NCI-H1694 (cell line): ENCODE measurements at regions not wholly inside any gene's neighbourhood (a gene's known extent, or its start where the extent isn't known, plus 50 kb on each side); places are given as distances from the start of the nearest gene placed in this dataset.

ENCODE experiments used
- DNase-seq: peaks from one replicate; lab custom pipeline; 2025; lab: John Stamatoyannopoulos, UW

DNA sequence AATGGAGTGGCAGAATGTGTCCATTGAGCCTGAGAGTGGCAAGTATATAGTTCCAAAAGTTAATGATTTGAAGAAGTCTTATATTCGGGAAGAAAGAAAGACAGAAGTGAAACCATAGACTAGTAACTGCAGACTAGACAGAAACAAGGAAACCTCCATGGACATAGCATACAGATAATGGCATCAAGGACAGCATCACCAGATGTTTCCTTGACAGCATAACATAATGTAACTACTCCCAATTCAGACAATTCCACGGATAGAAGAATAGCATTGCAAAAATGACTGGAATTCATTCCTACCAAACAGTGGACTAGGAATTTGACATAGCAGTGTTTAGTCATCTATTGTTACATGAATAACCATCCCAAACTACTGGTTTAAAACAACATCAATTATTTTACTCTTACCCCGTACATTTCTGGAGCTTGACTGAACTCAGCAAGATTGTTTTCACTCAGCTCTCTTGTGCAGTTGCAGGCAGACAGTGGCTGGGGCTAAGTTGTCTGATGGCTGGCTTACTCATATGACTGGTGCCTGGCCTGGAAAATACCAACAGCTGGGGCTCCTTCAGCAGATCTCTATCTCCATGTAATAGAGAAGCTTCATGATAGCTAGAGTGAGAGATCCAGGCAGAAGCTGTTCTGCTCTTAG is 109.7 kb upstream of the GADL1 start:
- DNase-seq = no peak

DNA sequence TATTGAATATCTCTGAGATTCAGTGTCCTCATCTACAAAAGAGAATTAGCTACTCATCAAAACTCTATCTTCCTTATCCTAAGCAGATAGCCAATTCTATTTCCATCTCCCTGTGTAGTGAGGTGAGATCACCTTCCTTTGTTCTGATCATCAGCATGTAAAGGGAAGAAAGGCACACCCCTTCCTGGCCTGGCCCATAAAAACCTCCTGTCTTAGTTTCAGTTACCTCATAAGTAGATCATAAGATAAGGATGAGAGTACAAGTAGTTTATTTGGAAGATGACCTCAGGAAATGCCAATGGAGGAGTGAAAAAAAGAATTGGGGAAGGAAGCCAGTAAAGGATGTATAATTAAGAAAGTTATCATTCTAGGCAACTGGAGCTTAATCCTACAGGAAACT is 114.5 kb upstream of the GADL1 start:
- no peak for DNase-seq

DNA sequence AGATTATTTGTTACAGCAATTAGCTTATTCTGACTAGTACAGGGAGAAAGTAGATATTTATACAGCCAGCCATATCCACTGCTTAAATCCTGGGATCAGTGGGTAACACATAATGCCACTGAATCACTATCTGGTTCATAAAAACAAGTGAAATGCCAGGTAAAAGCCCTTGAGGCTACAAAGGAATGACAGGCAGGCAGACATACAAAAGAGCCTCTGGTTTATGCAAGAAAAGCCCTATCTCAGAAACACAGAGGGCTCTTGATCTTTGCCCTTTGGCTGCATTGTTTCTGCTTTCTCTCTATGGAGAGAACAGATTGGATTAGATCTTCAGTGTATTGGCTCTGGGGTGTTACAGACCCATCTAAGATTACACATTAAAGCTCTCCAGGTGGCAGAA is 115.4 kb upstream of the GADL1 start:
- DNase-seq = no peak

DNA sequence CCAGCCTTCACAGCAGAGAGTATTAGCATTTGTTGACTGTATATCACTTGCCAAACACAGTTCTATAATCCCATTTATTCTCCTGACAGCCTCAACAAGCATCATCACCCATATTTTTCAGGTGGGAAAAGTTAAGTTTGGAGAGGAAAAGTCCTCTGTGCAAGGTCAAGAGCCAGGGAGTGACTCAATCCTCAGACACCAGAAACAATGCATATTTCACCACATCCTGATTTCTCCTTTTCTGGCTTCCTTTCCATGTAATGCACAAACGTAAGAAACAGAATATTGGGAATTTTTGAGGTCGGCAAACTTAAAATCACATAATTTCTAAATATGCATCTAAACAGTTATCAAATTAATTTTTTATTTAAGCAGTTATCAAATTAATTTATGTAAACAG is 116.0 kb upstream of the GADL1 start:
- DNase-seq = no peak

DNA sequence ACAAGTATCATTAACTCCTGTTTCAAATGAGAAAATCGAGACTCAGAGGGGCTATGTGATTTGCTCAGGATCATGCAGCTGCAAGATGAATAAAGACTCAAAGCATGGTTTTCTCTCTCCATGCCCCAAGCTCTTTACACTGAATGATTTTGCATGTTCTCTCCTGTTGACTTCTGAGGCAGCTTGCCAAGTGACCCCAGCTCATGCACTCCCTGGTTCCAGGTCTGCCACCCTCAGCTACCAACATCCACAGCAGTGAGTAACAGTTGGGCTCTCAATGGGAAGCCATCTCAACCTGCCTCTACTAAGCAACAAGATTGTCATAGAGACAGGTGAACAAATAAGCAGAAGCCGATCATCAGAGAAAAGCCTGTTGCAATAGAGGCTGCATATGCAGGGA is 116.9 kb upstream of the GADL1 start:
- no peak for DNase-seq

DNA sequence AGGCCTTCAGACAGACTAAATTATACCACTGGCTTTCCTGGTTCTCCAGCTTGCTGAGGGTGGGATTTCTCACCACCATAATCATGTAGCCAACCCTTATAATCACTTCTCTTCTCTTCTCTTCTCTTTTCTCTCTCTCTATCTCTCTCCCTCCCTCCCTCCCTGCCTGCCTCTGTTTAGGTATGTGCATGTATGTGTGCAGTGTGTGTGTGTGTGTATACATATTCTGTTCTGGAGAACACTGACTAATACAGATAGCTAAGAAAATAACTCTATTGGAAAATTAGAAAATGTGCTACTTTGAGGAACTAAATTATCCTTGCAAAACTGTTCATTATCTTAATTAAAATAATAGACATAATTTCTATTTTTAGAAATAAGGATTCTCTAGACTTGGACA is 118.6 kb upstream of the GADL1 start:
- no peak for DNase-seq

DNA sequence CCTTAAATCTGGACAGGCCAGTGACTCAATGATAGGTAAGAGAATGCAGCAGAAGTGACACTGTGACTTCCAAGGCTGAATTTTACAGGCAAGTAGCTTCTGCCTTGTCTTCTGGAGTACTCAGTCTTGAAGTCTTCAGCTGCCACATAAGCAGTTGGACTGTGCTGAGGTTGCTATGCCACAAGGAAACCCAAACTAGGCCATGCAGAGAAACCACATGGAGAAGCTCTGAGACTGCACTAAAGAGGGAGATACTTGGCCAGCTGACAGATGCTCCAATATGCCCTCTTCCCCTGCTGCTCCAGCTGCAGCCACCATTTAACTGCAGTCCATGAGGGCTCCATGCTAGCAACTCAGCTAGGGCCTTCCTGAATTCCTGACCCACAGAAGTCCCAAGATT is 119.4 kb upstream of the GADL1 start:
- no peak for DNase-seq

DNA sequence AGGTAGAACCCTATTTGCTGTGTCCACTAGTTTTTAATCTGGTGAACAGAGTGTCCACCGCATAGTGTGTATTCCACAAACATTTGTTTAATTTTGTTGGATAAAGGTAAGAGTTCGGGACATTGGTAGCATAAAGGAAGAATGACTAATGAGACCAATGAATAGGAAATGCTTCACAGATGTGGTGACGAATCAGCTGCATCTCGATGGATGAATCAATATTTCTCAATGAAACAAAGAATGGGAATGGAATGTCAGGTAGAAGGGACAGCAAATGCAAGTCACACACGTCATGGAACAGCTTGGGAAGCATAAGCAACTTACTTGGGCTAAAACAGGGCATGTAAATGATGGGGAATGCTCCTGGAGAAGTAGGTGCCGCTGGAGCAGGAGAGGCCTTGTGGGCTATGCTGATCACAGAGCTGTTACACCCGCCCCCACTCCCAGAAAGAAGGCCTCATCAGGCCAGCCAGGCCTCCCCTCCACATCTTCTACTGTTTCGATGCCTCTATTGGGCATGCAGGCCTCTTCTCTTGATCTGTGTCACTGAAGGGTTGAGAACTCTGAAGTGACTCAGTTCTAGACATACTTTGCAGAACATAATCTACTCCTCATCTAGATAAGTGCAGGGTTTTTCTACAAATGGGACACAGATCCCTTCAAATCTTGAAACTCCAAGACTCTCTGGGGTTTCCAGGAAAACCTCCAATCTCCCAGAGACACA is 120.0 kb upstream of the GADL1 start:
- DNase-seq = no peak

DNA sequence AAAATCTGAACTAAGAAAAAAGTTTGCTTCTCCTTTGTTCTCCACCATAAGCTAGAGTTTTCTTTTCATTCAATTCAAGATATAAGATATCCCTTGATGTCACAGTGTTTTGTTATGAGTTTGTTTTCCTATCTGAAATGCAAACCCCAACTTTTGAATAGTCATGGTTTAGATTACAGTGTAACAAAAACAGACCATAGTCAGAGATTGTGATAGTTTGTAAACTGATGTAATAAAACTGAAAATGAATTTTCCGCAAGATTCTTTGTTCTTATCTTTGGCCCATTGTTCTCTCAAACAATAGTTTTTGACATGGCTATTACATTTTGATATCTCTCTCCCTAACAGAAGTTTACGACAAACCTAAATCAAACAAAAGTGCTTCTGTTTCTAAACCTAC is 121.7 kb upstream of the GADL1 start:
- no peak for DNase-seq

DNA sequence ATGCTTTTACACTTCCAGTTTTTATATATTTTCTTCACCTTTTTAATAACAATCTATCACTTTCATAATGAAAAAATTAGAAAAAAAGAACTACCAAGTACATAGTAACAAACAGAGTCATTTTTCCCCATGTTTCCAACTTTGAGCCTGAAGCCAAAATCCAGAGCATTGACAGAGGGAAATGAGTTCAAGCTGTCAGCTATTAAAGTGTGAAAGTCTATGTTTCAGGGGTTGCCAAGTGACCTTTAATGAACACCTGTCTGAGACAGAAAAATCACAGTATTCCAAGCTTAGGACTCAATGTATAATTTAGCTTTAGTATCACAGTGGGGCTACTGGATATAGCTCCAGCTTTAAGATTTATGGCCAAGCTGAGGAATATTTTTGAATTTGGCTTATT is 128.3 kb upstream of the GADL1 start:
- DNase-seq = no peak

DNA sequence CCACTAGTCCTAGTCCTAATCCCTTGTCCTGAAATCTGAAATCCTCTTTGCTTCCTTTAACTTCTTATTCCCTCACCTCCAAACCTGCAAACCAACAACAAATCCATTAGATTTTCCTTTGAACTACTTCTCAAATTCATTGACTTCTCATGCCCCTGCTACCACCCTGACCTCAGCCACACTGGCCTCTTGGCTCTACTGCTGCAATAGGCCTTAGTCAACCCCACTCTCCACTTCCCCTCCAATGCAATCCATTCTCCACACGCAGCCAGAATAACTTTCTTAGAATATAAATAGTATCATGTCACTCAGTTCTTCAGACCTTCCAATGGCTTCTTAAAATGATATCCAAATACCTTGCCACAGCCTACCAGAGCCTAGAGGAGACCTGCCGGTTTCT is 131.1 kb upstream of the GADL1 start:
- no peak for DNase-seq

DNA sequence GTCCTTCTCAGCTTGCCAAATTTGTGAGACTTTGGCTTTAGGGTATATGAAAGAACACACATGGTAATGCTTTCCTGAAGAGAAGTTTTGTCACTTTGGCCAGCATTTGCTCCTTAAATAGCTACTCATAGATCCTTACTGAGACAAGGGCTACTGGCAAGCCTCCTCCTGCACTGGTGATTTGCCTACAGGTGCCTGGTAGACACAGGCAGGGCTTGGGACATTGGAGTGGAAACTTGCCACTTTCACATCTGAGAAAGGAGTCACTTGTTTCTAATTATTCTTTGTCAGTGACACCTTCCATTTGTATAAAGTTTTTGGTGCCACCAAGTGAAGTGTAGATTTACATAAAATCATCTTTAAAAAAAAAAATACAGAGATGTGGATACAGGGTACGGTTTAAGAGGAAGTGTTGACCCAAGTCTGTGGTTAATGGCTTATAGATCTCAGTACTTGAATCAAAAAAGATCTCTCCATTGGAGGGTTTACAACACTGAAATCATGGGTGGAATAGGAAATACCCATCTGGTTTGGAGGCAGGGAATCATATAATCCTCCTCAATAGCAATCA is 132.8 kb upstream of the GADL1 start:
- no peak for DNase-seq

DNA sequence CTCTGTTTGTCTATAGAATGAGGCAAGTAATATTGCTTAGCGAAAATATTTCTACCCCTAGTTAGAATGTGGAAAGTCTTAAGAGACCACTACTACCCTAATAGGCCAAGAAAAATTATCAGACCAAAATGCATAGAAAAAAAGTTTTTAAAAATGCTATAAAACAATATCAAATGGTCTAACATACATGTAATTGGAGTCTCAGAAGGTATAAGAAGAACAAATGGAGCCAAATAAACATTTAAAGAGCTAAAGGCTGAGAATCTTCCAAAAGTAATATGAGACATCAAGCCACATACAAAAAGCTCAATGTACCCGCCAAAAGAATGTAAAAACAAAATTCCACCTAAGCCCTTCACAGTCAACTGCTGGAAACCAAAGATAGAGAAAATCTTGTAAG is 133.5 kb upstream of the GADL1 start:
- DNase-seq = no peak

DNA sequence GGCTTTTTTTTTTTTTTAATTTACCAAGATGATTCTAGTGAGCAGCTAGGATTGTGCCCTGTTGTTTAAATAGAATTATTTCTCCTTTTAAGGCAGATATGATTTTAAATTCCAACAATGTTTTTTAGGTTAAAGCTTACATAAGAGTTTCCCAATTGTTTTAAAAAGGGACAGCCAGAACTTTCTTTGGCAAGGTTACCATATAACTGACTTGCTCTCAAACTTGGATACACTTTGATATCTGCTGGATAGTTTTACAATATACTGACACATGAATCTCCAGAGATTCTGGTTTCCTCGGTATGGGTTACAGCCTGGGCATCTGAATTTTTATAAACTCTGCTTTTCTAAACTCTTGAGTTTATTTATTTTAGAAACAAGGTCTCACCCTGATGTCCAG is 134.3 kb upstream of the GADL1 start:
- DNase-seq = no peak

DNA sequence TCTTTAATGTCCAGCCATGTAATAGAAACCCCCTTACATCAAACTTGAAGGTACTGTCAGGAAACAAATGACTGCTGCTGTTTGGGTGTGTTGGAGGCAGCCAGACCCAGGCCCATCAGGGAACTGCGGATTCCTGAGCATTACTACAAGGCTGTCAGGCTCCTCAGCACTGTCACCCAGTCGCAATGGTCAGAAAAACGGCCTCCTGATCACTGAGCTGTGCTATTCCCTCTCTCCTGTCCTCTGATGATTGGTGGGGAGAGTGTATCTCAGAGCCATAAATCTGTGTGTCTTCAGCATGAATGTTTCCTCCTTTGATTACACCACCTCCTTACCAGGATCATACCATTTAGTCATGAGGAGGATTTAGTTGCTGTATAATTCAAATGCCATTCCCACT is 135.2 kb upstream of the GADL1 start:
- DNase-seq = no peak

DNA sequence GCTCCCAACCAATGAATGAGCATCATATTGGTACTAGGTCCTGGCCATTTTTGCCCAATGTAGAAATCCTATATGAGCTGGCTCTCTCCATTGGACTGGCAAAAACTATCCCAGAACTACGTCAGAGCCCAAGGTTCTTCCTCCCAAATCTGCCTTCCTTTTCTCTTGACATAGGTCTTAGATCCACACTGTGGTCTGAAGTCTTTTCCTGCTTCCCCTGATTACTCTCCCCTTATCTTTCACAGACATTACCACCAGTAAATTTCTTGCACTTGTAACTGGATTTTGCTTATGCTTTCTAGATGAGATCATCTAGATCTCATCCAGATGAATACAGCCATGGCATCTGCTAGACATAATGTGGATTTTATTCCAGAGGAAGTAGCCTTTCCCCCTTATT is 141.2 kb upstream of the GADL1 start:
- DNase-seq = no peak

DNA sequence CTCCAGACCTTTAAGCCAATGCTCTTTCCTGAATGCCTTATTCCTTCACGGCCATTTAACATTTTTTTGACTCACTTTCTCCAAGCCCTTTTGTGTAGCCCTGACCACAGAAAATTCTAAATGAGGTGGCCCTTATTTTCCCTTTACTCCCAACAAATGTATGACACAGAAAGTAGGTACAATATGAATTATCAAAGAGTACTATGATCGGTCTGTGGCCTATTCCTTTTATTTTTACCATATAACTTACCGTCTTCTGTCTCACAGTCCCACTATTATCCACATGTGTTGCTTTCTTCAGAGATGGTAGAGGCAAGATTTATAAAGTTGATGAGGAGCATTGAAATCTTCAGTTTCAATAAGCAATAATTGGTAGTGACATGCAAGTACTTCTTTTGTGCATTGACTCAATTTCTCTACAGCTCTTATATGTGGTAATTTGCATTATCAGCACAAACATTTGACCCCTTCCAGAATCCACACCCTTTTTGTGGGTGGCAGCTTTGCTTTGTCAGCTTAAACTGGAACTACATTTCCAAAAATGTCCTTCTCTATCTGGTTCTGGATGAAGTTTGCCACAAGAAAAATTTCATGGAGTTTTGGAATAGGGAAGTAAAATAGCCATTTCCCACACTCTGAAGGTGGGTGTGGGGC is 143.8 kb upstream of the GADL1 start:
- no peak for DNase-seq

DNA sequence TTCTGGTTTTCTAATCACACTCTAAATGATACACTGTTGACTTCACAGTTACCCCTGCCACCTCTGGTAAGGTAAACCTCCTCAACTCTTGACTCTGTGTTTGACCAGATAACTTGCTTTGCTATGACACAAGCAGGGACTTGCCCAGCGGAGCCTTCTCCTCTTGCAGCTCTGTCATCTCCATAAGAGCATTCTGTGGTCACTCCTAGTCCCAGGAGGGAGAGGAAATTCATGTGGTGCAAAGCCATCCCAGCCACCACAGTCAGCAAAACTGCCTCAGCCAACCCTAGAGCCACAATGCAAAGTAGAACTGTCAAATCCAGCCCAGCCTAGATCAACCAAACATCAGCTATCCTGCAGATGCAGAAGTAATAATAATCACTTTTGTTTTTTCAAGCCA is 144.7 kb upstream of the GADL1 start:
- no peak for DNase-seq

DNA sequence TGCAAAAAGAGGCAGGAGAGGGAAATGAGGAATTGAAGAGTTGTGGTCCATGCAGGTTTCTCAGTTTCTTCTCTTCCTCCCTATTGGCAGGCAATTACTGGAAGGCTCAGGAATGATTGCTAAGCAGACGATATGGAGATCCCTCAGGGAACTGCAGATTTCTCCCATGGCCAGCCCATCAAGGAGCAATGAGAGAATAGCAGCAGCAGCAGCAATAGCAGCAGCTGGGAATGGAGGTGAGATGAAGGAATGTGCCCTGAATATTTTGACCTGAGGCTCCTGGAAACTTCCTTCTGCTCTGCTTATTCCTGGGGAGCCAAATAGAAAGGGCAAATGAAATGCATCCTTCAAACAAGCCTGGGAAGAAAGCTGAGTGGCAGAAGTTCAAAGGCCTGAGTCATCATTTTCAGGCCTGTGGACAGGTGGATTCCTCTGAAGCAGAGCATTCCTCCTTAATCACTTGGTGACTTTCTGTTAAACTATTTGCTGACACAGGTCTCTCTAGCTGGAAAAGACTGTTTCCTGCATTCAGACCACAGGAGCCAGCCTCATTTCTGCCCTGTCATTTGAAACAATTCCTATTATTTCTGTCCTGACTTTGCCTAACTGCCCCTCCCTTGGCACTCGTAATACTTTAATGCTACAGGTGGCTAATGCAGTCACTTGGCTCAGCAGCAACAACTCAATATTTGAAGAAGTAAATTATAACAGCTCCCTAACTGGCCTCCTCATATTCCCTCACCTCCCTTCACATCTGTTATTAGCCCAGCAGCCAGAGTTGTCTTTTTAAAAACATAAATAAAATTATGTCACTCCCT is 146.9 kb upstream of the GADL1 start:
- no peak for DNase-seq

DNA sequence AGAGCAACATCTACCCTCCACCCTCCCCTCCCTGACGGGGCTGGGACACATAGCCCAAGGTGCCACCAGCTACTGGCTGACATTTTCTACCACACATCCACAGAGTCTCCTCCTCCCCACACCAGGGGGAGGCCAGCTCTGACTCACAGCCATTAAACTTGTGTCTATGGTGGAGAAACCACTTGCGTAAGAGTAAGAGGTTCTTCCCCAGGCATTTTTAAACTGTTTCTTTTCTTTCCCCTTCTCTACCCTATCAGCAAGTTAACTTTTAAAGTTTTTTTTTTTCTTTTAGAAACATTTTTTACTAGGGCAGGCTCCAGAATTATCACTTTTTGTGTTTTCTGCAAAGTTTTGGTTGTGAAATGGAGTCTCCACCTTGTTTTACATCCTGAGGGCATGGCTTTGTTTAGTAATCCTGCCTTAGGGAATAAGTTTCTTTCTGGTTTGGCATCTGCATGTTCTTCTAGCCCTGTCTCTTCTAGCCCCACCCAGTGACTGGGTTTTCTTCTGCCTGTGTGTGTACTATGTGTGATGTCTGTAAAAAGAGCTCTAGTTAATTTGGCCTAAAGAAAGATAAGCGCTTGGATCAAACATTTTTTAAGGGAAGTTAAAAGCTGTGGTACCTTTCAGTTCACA is 148.8 kb upstream of the GADL1 start:
- DNase-seq = no peak

DNA sequence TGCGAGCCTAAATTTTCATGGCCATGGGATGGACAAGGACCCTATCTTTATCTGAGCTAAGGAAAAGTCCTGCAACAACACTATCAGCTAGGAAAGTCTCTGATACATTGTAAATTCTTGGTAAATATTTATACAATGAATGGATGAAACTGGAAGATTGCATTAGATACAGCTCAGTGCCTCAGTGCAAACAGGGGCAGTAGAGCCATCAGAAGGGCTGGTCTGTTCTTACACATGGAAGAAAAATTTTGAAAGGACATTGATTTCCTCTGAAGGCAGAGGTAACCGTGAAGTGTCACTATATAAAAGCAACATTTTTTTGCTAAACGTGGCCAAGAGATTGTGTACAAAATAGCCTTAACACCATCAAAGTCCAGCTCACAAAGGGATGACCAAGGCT is 153.2 kb upstream of the GADL1 start:
- no peak for DNase-seq

DNA sequence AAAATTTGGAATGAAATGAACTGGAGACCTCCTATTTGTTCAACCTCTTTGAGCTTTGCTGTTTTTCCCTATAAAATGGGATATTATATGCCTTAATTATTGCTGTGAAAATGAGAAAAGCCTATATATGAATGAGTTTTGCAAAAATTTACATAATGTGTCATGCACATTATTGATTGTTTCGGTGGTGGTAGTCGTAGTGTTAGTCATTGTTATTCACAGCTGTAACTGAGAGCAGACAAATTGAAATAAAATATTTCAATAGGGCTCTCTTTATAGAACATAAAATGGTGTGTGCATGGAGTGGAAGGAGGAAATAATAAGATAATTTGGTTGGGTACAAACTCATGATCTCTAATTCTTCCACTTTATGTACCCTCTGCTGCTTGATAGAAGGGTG is 153.7 kb upstream of the GADL1 start:
- no peak for DNase-seq
